HCT116 (cell line): ENCODE measurements at regions not wholly inside any gene's neighbourhood (a gene's known extent, or its start where the extent isn't known, plus 50 kb on each side); places are given as distances from the start of the nearest gene placed in this dataset.

Experiments used
- ATF3 ChIP-seq: IDR thresholded peaks from 2 replicates; pipeline ENCODE4 v1.6.1; 2012
- CBX3 ChIP-seq: IDR thresholded peaks from 2 replicates; pipeline ENCODE4 v1.6.1; 2012; ENCODE audit warnings: low read depth
- ELF1 ChIP-seq: IDR thresholded peaks from 2 replicates; pipeline ENCODE4 v1.6.1; 2012; ENCODE audit warnings: low read depth, borderline replicate concordance
- EZH2 ChIP-seq: fragments of 200-600 bp; sonication (generic); IDR thresholded peaks from 2 replicates; pipeline ENCODE4 v1.6.1; 2017; ENCODE audit warnings: antibody characterized with exemption, mixed run types
- EZH2phosphoT487 ChIP-seq: fragments of 200-600 bp; IDR thresholded peaks from 2 replicates; pipeline ENCODE4 v1.6.1; 2018; ENCODE audit warnings: antibody characterized with exemption, borderline replicate concordance
- FOSL1 ChIP-seq: IDR thresholded peaks from 2 replicates; pipeline ENCODE4 v1.6.1; 2012; ENCODE audit warnings: low read depth
- POLR2A ChIP-seq: IDR thresholded peaks from 2 replicates; pipeline ENCODE4 v1.7.0; 2011; ENCODE audit warnings: borderline replicate concordance; ENCODE audit not compliant: insufficient read depth, insufficient read length; ENCODE audit errors: extremely low read depth
- POLR2AphosphoS5 ChIP-seq: IDR thresholded peaks from 2 replicates; pipeline ENCODE4 v1.6.1; 2011; ENCODE audit warnings: mild to moderate bottlenecking, low read depth, low read length, moderate library complexity
- SIN3A ChIP-seq: IDR thresholded peaks from 2 replicates; pipeline ENCODE4 v1.6.1; 2012; ENCODE audit warnings: low read depth
- SP1 ChIP-seq: IDR thresholded peaks from 2 replicates; pipeline ENCODE4 v1.6.1; 2012; ENCODE audit warnings: low read depth
- SRF ChIP-seq: IDR thresholded peaks from 2 replicates; pipeline ENCODE4 v1.6.1; 2012; ENCODE audit warnings: low read depth
- ZBTB33 ChIP-seq: IDR thresholded peaks from 2 replicates; pipeline ENCODE4 v1.6.1; 2011; ENCODE audit warnings: mild to moderate bottlenecking, low read length, moderate library complexity; ENCODE audit not compliant: insufficient replicate concordance; ENCODE audit errors: extremely low read depth
- ZFX ChIP-seq: fragments of 450-650 bp; IDR thresholded peaks from 2 replicates; pipeline ENCODE4 v1.6.1; 2017
- ZNF274 ChIP-seq: fragments of 200-500 bp; sonication (Bioruptor generic); IDR thresholded peaks from 2 replicates; pipeline ENCODE4 v1.6.1; 2014; ENCODE audit warnings: mild to moderate bottlenecking, low read depth, low read length, inconsistent platforms
- TF ChIP-seq, protein P1 (sequence below), 3 experiments: fragments of 200-600 bp in 1 of 3; sonication (generic) in 1 of 3; IDR thresholded peaks in 2 of 3; conservative IDR thresholded peaks in 1 of 3; 2 replicates each; pipeline ENCODE4 v1.5.1; 2012 to 2017; ENCODE audit warnings: low read depth in 2 of 3, low read length in 2 of 3, antibody characterized with exemption in 1 of 3, borderline replicate concordance in 1 of 3, control low read depth in 1 of 3, mild to moderate bottlenecking in 1 of 3, mixed read lengths in 1 of 3, mixed run types in 1 of 3, moderate library complexity in 1 of 3; ENCODE audit not compliant: insufficient read depth in 1 of 3

- no peak for TF ChIP-seq ZBTB33
- TF ChIP-seq CBX3 = no peak
- TF ChIP-seq ELF1 = no peak
- TF ChIP-seq ATF3 = no peak
- TF ChIP-seq SP1 = no peak
- no peak for TF ChIP-seq SRF
- TF ChIP-seq, protein P1, sequence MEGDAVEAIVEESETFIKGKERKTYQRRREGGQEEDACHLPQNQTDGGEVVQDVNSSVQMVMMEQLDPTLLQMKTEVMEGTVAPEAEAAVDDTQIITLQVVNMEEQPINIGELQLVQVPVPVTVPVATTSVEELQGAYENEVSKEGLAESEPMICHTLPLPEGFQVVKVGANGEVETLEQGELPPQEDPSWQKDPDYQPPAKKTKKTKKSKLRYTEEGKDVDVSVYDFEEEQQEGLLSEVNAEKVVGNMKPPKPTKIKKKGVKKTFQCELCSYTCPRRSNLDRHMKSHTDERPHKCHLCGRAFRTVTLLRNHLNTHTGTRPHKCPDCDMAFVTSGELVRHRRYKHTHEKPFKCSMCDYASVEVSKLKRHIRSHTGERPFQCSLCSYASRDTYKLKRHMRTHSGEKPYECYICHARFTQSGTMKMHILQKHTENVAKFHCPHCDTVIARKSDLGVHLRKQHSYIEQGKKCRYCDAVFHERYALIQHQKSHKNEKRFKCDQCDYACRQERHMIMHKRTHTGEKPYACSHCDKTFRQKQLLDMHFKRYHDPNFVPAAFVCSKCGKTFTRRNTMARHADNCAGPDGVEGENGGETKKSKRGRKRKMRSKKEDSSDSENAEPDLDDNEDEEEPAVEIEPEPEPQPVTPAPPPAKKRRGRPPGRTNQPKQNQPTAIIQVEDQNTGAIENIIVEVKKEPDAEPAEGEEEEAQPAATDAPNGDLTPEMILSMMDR (IDR thresholded peaks at IDR 0.05 in 2 of 3, conservative IDR thresholded peaks at IDR 0.05 in 1 of 3; ENCODE audit: borderline replicate concordance in 1 of 3, insufficient read depth in 1 of 3, low read depth in 2 of 3, low read length in 2 of 3) = peak in 2 of 3 experiments; percentile 44 to 50; a peak in 4 of 6 replicates
- no peak for TF ChIP-seq SIN3A
- TF ChIP-seq FOSL1 = no peak
- no peak for TF ChIP-seq EZH2phosphoT487
- TF ChIP-seq EZH2 = no peak
- no peak for TF ChIP-seq POLR2A
- TF ChIP-seq ZFX = peak; percentile 74
- TF ChIP-seq POLR2AphosphoS5 = no peak; the same call in 1 of the 2 replicates
- no peak for TF ChIP-seq ZNF274
Measured at GRCh38 chr2:64865073-64865830, 123.9 kb upstream of the SLC1A4 start (continued).
